ENCODE measurements at regions not wholly inside any gene's neighbourhood (a gene's known extent, or its start where the extent isn't known, plus 50 kb on each side); places are given as distances from the start of the nearest gene placed in this dataset.

DNA sequence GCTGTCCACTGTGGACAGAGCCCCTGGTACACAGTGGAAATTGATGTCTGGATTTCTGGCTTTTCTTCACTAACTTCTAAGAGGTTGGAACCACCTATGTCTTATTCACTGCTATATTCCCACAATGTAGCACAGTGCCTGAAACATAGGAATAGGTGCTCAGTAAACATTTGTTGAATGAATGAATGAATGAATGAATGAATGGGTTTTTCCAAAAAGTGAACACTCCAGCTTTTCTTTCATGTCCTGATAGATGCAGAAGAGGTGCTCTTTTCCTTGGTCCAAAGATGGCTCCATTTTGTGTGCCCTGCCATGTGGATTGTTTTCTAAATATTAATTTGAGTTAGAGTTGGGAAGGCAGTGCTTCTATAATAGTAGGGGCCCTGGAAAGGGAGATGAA, 124.1 kb downstream of the SP3 start:
- H3K36me3 ChIP-seq (ENCODE audit: insufficient read depth, insufficient read length, low read length), result no peaks in the 10 kb centered on the region
- no peak for TF ChIP-seq SUZ12 (IDR thresholded peaks at IDR 0.05; ENCODE audit: extremely low read depth, insufficient read depth, insufficient read length)
- no peak for TF ChIP-seq YY1 (IDR thresholded peaks at IDR 0.05; ENCODE audit: insufficient read depth, insufficient read length)
- TF ChIP-seq ZNF274 (IDR thresholded peaks at IDR 0.05; ENCODE audit: low read depth, low read length), result no peak

DNA sequence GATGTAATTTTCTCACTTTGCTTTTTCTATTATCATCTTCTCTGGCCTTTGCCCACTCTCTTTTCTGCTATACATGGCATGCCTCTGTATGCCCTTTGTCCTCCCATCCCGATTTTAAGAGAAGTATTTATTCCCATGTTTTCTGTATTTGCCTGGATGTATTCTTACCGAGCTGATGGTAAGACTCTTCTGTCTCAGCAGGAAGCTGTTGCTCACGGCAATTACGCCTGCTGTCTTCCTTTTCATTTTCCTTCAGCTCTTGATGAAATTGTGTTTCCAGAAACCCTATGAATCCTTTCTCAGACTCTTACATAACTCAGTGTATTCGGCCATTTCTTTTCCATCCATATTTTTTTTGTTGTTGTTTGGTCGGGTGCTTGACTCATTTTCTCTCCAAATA, 121.6 kb downstream of the SP3 start:
- Histone ChIP-seq H3K27me3 (ENCODE audit: insufficient read depth, insufficient read length) (no peaks in the 10 kb centered on the region), H3K9ac (ENCODE audit: insufficient read length, low read depth) (no peak overlapping the region), H3K4me1 (ENCODE audit: insufficient read depth, insufficient read length) (no peaks in the 10 kb centered on the region), H3K4me3 (ENCODE audit: insufficient read length, low read depth) (no peak overlapping the region), H3K36me3 (ENCODE audit: insufficient read depth, insufficient read length, low read length) (no peaks in the 10 kb centered on the region), H3K9me3 (ENCODE audit: insufficient read depth, low read length) (no peaks in the 10 kb centered on the region)
- DNase-seq (ENCODE audit: low read depth, low spot score), result no peak
- no peak for TF ChIP-seq ZNF274 (IDR thresholded peaks at IDR 0.05; ENCODE audit: low read depth, low read length)
- TF ChIP-seq SUZ12 (IDR thresholded peaks at IDR 0.05; ENCODE audit: extremely low read depth, insufficient read depth, insufficient read length), result no peak
- no peak for TF ChIP-seq YY1 (IDR thresholded peaks at IDR 0.05; ENCODE audit: insufficient read depth, insufficient read length)

More for the DNA sequence above, 124.1 kb downstream of the SP3 start:
- H3K4me1 ChIP-seq (ENCODE audit: insufficient read depth, insufficient read length), result no peaks in the 10 kb centered on the region
- no peak overlapping the region for H3K4me3 ChIP-seq (ENCODE audit: insufficient read length, low read depth)
- H3K27me3 ChIP-seq (ENCODE audit: insufficient read depth, insufficient read length), result no peaks in the 10 kb centered on the region
- DNase-seq (ENCODE audit: low read depth, low spot score), result no peak
- H3K9me3 ChIP-seq (ENCODE audit: insufficient read depth, low read length), result no peaks in the 10 kb centered on the region
- no peak overlapping the region for H3K9ac ChIP-seq (ENCODE audit: insufficient read length, low read depth)

DNA sequence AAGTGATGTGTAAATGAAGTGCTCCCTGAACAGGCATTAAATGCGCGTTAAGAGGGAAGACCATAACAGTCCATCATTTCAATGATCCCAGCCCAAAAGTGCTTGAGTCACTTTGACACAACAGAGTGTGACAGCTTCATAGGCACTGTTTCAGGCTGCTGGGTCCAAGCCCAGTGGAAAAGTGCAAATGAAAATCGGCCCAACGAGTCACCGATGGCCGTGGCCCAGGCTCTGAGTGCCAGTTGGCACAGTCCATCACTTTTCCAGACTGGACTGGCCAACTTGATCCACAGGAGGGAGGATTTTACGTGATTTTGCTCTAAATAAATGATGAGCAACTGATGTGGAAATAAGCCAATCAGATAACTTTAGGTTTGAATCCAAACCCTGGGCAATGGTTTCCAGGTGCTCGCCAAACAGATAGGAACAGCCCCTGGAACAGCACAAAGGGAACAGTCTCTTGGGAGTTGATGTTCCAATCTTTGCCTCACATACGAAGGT, 114.0 kb downstream of the SP3 start:
- Histone ChIP-seq H3K4me3 (ENCODE audit: insufficient read length, low read depth) (no peak overlapping the region), H3K9ac (ENCODE audit: insufficient read length, low read depth) (no peak overlapping the region), H3K27me3 (ENCODE audit: insufficient read depth, insufficient read length) (no peaks in the 10 kb centered on the region), H3K36me3 (ENCODE audit: insufficient read depth, insufficient read length, low read length) (no peaks in the 10 kb centered on the region), H3K9me3 (ENCODE audit: insufficient read depth, low read length) (no peaks in the 10 kb centered on the region), H3K4me1 (ENCODE audit: insufficient read depth, insufficient read length) (no peaks in the 10 kb centered on the region)
- no peak for DNase-seq (ENCODE audit: low read depth, low spot score)
- no peak for TF ChIP-seq YY1 (IDR thresholded peaks at IDR 0.05; ENCODE audit: insufficient read depth, insufficient read length)
- no peak for TF ChIP-seq SUZ12 (IDR thresholded peaks at IDR 0.05; ENCODE audit: extremely low read depth, insufficient read depth, insufficient read length)
- TF ChIP-seq ZNF274 (IDR thresholded peaks at IDR 0.05; ENCODE audit: low read depth, low read length), result no peak

DNA sequence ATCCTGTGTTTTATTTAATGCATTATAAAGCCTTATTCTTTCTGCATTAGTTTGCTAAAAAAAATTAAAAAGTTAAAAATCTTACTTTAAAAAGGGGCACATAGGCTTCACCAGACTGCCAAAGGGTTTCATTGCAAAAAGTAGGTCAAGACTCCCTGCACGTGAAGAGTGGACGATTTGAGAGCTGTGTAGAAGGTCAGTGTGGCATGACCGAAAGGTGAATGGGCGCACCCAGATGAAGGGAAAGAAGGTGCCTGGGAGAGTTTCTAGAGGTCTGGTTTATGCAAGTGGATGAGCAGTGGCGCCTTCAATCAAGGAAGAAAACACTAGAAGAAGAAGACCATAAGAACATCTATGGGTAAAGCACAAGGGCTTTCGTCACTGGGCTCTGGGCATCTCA, 111.0 kb downstream of the SP3 start:
- DNase-seq (ENCODE audit: low read depth, low spot score), result no peak
- Histone ChIP-seq H3K4me1 (ENCODE audit: insufficient read depth, insufficient read length) (peaks cover 3% of the 10 kb centered on the region), H3K36me3 (ENCODE audit: insufficient read depth, insufficient read length, low read length) (no peaks in the 10 kb centered on the region), H3K9ac (ENCODE audit: insufficient read length, low read depth) (no peak overlapping the region), H3K4me3 (ENCODE audit: insufficient read length, low read depth) (no peak overlapping the region), H3K9me3 (ENCODE audit: insufficient read depth, low read length) (no peaks in the 10 kb centered on the region), H3K27me3 (ENCODE audit: insufficient read depth, insufficient read length) (no peaks in the 10 kb centered on the region)
- TF ChIP-seq YY1 (IDR thresholded peaks at IDR 0.05; ENCODE audit: insufficient read depth, insufficient read length) (no peak), SUZ12 (IDR thresholded peaks at IDR 0.05; ENCODE audit: extremely low read depth, insufficient read depth, insufficient read length) (no peak), ZNF274 (IDR thresholded peaks at IDR 0.05; ENCODE audit: low read depth, low read length) (no peak)

DNA sequence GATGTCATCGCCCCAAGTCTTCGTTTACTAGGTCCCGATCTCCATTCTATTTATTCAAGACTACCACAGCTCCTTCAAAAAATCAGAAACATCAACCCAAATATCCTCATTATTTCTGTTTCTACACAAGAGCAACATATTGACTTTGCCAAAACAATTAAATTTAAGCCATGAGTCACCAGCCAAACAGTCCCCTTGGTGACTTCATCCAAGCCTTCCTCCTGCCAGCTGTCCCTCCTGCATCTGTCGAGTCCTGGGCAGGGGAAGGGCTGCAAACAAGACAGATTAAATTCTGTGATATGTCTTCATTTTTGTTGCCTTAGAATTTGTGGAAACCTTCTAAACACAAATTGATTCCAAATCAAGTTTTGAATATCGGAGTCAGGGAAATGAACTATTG, 110.3 kb downstream of the SP3 start:
- TF ChIP-seq ZNF274 (IDR thresholded peaks at IDR 0.05; ENCODE audit: low read depth, low read length) (no peak), SUZ12 (IDR thresholded peaks at IDR 0.05; ENCODE audit: extremely low read depth, insufficient read depth, insufficient read length) (no peak), YY1 (IDR thresholded peaks at IDR 0.05; ENCODE audit: insufficient read depth, insufficient read length) (no peak)
- Histone ChIP-seq H3K4me3 (ENCODE audit: insufficient read length, low read depth) (no peak overlapping the region), H3K9me3 (ENCODE audit: insufficient read depth, low read length) (no peaks in the 10 kb centered on the region), H3K36me3 (ENCODE audit: insufficient read depth, insufficient read length, low read length) (no peaks in the 10 kb centered on the region), H3K4me1 (ENCODE audit: insufficient read depth, insufficient read length) (peaks cover 3% of the 10 kb centered on the region), H3K9ac (ENCODE audit: insufficient read length, low read depth) (no peak overlapping the region), H3K27me3 (ENCODE audit: insufficient read depth, insufficient read length) (no peaks in the 10 kb centered on the region)
- DNase-seq (ENCODE audit: low read depth, low spot score), result no peak

DNA sequence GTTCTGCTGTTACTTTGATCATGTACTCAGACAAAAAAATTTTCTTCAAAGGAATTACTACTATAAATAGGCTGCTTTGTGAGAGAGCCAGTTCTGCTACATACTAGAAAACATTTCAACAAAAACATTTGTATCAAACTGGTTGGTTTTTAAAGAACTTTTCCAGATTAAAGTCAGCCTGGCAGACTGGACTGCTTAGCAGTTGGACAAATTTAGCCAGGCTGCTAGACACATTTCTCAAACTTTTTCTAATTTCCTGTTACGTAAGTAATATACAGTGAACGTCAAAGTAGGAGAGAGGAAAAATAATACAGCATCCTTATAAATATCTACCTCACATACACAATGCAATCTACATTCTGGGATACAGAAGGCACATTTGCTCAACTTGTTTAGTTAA, 109.5 kb downstream of the SP3 start:
- Histone ChIP-seq H3K9me3 (ENCODE audit: insufficient read depth, low read length) (no peaks in the 10 kb centered on the region), H3K27me3 (ENCODE audit: insufficient read depth, insufficient read length) (no peaks in the 10 kb centered on the region), H3K4me1 (ENCODE audit: insufficient read depth, insufficient read length) (peaks cover 3% of the 10 kb centered on the region), H3K4me3 (ENCODE audit: insufficient read length, low read depth) (no peak overlapping the region), H3K9ac (ENCODE audit: insufficient read length, low read depth) (no peak overlapping the region), H3K36me3 (ENCODE audit: insufficient read depth, insufficient read length, low read length) (no peaks in the 10 kb centered on the region)
- DNase-seq (ENCODE audit: low read depth, low spot score), result no peak
- no peak for TF ChIP-seq ZNF274 (IDR thresholded peaks at IDR 0.05; ENCODE audit: low read depth, low read length)
